ENCODE measurements at regions not wholly inside any gene's neighbourhood (a gene's known extent, or its start where the extent isn't known, plus 50 kb on each side); places are given as distances from the start of the nearest gene placed in this dataset.

GRCh38 chr3:118108769-118109168 lies 925.9 kb downstream of the IGSF11 start:
- TF ChIP-seq CTCF (IDR thresholded peaks at IDR 0.05) (no peak), POLR2A (IDR thresholded peaks at IDR 0.05) (no peak), EP300 (IDR thresholded peaks at IDR 0.05) (no peak), POLR2AphosphoS5 (IDR thresholded peaks at IDR 0.05) (no peak)
